ENCODE measurements at regions not wholly inside any gene's neighbourhood (a gene's known extent, or its start where the extent isn't known, plus 50 kb on each side); places are given as distances from the start of the nearest gene placed in this dataset.

- TF ChIP-seq EZH2 (IDR thresholded peaks at IDR 0.05) (no peak), POLR2AphosphoS5 (IDR thresholded peaks at IDR 0.05; ENCODE audit: borderline replicate concordance, low read depth, low read length) (no peak)
These were observed 121.4 kb upstream of the ATP11B start for GRCh38 chr3:182671942-182672341.
